Endodermal cell (in vitro differentiated cells): ENCODE measurements at regions not wholly inside any gene's neighbourhood (a gene's known extent, or its start where the extent isn't known, plus 50 kb on each side); places are given as distances from the start of the nearest gene placed in this dataset.

ENCODE experiments used
- DNase-seq: peaks from one replicate; pipeline ENCODE4 v3.0.0-alpha.2; 2017
- H3K27ac ChIP-seq: 2 replicates; pipeline ENCODE4 v1.5.1; 2013; ENCODE audit warnings: mild to moderate bottlenecking, low read depth, low read length, moderate library complexity
- H3K27me3 ChIP-seq: 2 replicates; pipeline ENCODE4 v1.6.1; 2013; ENCODE audit warnings: mild to moderate bottlenecking, low read length, moderate library complexity; ENCODE audit not compliant: insufficient read depth, control insufficient read depth, poor library complexity, severe bottlenecking
- H3K36me3 ChIP-seq: 2 replicates; pipeline ENCODE4 v1.7.0; 2013; ENCODE audit warnings: mild to moderate bottlenecking, low read length, moderate library complexity; ENCODE audit not compliant: control insufficient read depth, insufficient read depth
- H3K4me1 ChIP-seq: one replicate; pipeline ENCODE4 v1.7.0; 2013; ENCODE audit warnings: low read length; ENCODE audit not compliant: control insufficient read depth, insufficient read depth
- H3K4me3 ChIP-seq: 2 replicates; pipeline ENCODE4 v1.5.1; 2013; ENCODE audit warnings: mild to moderate bottlenecking, low read length, moderate library complexity
- H3K9ac ChIP-seq: 2 replicates; pipeline ENCODE4 v1.6.1; 2013; ENCODE audit warnings: mild to moderate bottlenecking, low read length, moderate library complexity; ENCODE audit not compliant: poor library complexity, severe bottlenecking; ENCODE audit errors: extremely low read depth
- H3K9me3 ChIP-seq: 2 replicates; pipeline ENCODE4 v1.6.1; 2013; ENCODE audit warnings: mild to moderate bottlenecking, low read length, moderate library complexity; ENCODE audit not compliant: control insufficient read depth
- H3K27ac Mint-ChIP-seq: 2 replicates; pipeline ENCODE4 v1.8.0; 2020; ENCODE audit warnings: mixed read lengths
- H3K27me3 Mint-ChIP-seq: 2 replicates; pipeline ENCODE4 v1.8.0; 2021; ENCODE audit warnings: mild to moderate bottlenecking, mixed read lengths; ENCODE audit not compliant: insufficient read depth
- H3K36me3 Mint-ChIP-seq: 2 replicates; pipeline ENCODE4 v1.8.0; 2020; ENCODE audit warnings: low read depth, mixed read lengths
- H3K4me1 Mint-ChIP-seq: 2 replicates; pipeline ENCODE4 v1.8.0; 2020; ENCODE audit warnings: mixed read lengths
- H3K4me3 Mint-ChIP-seq: 2 replicates; pipeline ENCODE4 v1.8.0; 2020; ENCODE audit warnings: mild to moderate bottlenecking, moderate library complexity, mixed read lengths
- H3K9me3 Mint-ChIP-seq: 2 replicates; pipeline ENCODE4 v1.8.0; 2020; ENCODE audit warnings: mild to moderate bottlenecking, mixed read lengths
- CTCF ChIP-seq: fragments of 200-600 bp; sonication (generic); conservative IDR thresholded peaks from 2 replicates; pipeline ENCODE4 v1.5.0; 2021; ENCODE audit warnings: antibody characterized with exemption, mild to moderate bottlenecking
- WGBS, 2 experiments: methylation state at CpG; one replicate each; pipeline versions ENCODE4 v1.1.5 to v1.1.7; 2013; ENCODE audit warnings: missing lambda C conversion rate in 2 of 2, mixed read lengths in 1 of 2; ENCODE audit not compliant: insufficient coverage in 1 of 2, insufficient read length in 1 of 2; 5-methylcytosine and 5-hydroxymethylcytosine counted together

- Histone ChIP-seq H3K9me3 (no peaks in the 10 kb centered on the region), H3K4me1 (no peaks in the 10 kb centered on the region), H3K36me3 (peaks cover 14% of the 10 kb centered on the region), H3K9ac (no peak overlapping the region), H3K27ac (no peak overlapping the region), H3K27me3 (no peaks in the 10 kb centered on the region), H3K4me3 (no peak overlapping the region)
- Mint-ChIP-seq H3K36me3 (peaks cover 13% of the 10 kb centered on the region), H3K27ac (no peak overlapping the region), H3K4me3 (no peak overlapping the region), H3K27me3 (no peaks in the 10 kb centered on the region), H3K4me1 (peaks cover 8% of the 10 kb centered on the region), H3K9me3 (no peaks in the 10 kb centered on the region)
- 83 to 96% methylated on average over 1 to 4 of the region's 4 CpGs for WGBS, 2 experiments
- no peak for TF ChIP-seq CTCF
- no peak for DNase-seq
Measured at GRCh38 chr11:87972133-87972532, 203.1 kb downstream of the RAB38 start.

GRCh38 chr11:87971354-87971753 is 203.9 kb downstream of the RAB38 start:
- WGBS, 2 experiments = 97 to 100% methylated on average over 1 to 2 of the region's 2 CpGs
- no peak overlapping the region for H3K4me3 ChIP-seq
- no peak for TF ChIP-seq CTCF

GRCh38 chr11:87970762-87971161 is 204.5 kb downstream of the RAB38 start:
- Histone ChIP-seq H3K4me1 (no peaks in the 10 kb centered on the region), H3K36me3 (peaks cover 14% of the 10 kb centered on the region), H3K9ac (no peak overlapping the region), H3K27ac (no peak overlapping the region), H3K9me3 (no peaks in the 10 kb centered on the region), H3K4me3 (no peak overlapping the region), H3K27me3 (no peaks in the 10 kb centered on the region)
- H3K9me3 Mint-ChIP-seq = no peaks in the 10 kb centered on the region
- no peak for TF ChIP-seq CTCF
- no peak for DNase-seq
- peaks cover 13% of the 10 kb centered on the region for H3K36me3 Mint-ChIP-seq
- no peak overlapping the region for H3K27ac Mint-ChIP-seq
- no peaks in the 10 kb centered on the region for H3K27me3 Mint-ChIP-seq
- peaks cover 12% of the 10 kb centered on the region for H3K4me1 Mint-ChIP-seq
- no peak overlapping the region for H3K4me3 Mint-ChIP-seq
- WGBS, 2 experiments = 83 to 89% methylated on average over 1 to 4 of the region's 4 CpGs

More at GRCh38 chr11:87971354-87971753, 203.9 kb downstream of the RAB38 start:
- Mint-ChIP-seq H3K36me3 (peaks cover 13% of the 10 kb centered on the region), H3K27ac (no peak overlapping the region), H3K4me1 (peaks cover 12% of the 10 kb centered on the region), H3K4me3 (no peak overlapping the region), H3K27me3 (no peaks in the 10 kb centered on the region), H3K9me3 (no peaks in the 10 kb centered on the region)
- peaks cover 14% of the 10 kb centered on the region for H3K36me3 ChIP-seq
- no peaks in the 10 kb centered on the region for H3K27me3 ChIP-seq
- H3K4me1 ChIP-seq = no peaks in the 10 kb centered on the region
- H3K27ac ChIP-seq = no peak overlapping the region
- no peaks in the 10 kb centered on the region for H3K9me3 ChIP-seq
- DNase-seq = no peak
- no peak overlapping the region for H3K9ac ChIP-seq
